Neural cell (in vitro differentiated cells): ENCODE measurements at regions not wholly inside any gene's neighbourhood (a gene's known extent, or its start where the extent isn't known, plus 50 kb on each side); places are given as distances from the start of the nearest gene placed in this dataset.

Experiments used
- H2AFZ ChIP-seq: fragments of 200-600, 300-800 bp; sonication (generic), shearing (Covaris generic); 2 replicates; pipeline ENCODE4 v1.6.0; 2014; ENCODE audit warnings: low read depth, mild to moderate bottlenecking, antibody characterized with exemption, low read length, moderate library complexity
- H3F3A ChIP-seq: fragments of 200-600 bp; shearing (Covaris generic); 2 replicates; pipeline ENCODE4 v1.6.1; 2016; ENCODE audit warnings: mild to moderate bottlenecking, moderate library complexity, mixed read lengths, antibody characterized with exemption, low read length; ENCODE audit not compliant: insufficient read depth, poor library complexity, severe bottlenecking
- H3K27ac ChIP-seq: fragments of 200-600, 300-800 bp; sonication (generic), shearing (Covaris generic); 2 replicates; pipeline ENCODE4 v1.5.1; 2014; ENCODE audit warnings: mild to moderate bottlenecking, low read length, moderate library complexity
- H3K27me3 ChIP-seq: fragments of 300-800, 200-600 bp; sonication (generic), shearing (Covaris generic); 2 replicates; pipeline ENCODE4 v1.6.0; 2014; ENCODE audit warnings: mild to moderate bottlenecking, low read depth, low read length, moderate library complexity; ENCODE audit not compliant: insufficient read depth
- H3K36me3 ChIP-seq: fragments of 300-800, 200-600 bp; sonication (generic), shearing (Covaris generic); 2 replicates; pipeline ENCODE4 v1.5.1; 2014; ENCODE audit warnings: mild to moderate bottlenecking, antibody characterized with exemption, low read length, moderate library complexity; ENCODE audit not compliant: insufficient read depth
- H3K4me2 ChIP-seq: fragments of 300-800, 200-600 bp; sonication (generic), shearing (Covaris generic); 2 replicates; pipeline ENCODE4 v1.6.0; 2014; ENCODE audit warnings: mild to moderate bottlenecking, low read length
- H3K4me3 ChIP-seq: fragments of 300-800, 200-600 bp; sonication (generic), shearing (Covaris generic); 2 replicates; pipeline ENCODE4 v1.5.1; 2014; ENCODE audit warnings: mild to moderate bottlenecking, low read length, moderate library complexity
- H3K79me2 ChIP-seq: fragments of 200-600 bp; shearing (Covaris generic); replicated peaks from 2 replicates; pipeline ENCODE4 v1.6.0; 2014; ENCODE audit warnings: mild to moderate bottlenecking, low read length, moderate library complexity; ENCODE audit not compliant: insufficient read depth
- H3K9ac ChIP-seq: fragments of 300-800, 200-600 bp; sonication (generic), shearing (Covaris generic); 2 replicates; pipeline ENCODE4 v1.6.1; 2016; ENCODE audit warnings: mild to moderate bottlenecking, low read length, mixed read lengths
- H3K9me2 ChIP-seq: fragments of 200-600 bp; shearing (Covaris generic); 2 replicates; pipeline ENCODE4 v1.6.1; 2016; ENCODE audit warnings: mild to moderate bottlenecking, low read length, mixed read lengths; ENCODE audit not compliant: insufficient read depth
- H3K9me3 ChIP-seq: fragments of 200-600, 300-800 bp; sonication (generic), shearing (Covaris generic); 2 replicates; pipeline ENCODE4 v1.6.1; 2016; ENCODE audit warnings: mild to moderate bottlenecking, mixed run types, low read length, moderate library complexity, mixed read lengths
- H4K20me1 ChIP-seq: fragments of 200-600 bp; shearing (Covaris generic); 2 replicates; pipeline ENCODE4 v1.6.1; 2016; ENCODE audit warnings: mild to moderate bottlenecking, mixed run types; ENCODE audit not compliant: insufficient read depth
- EP300 ChIP-seq: fragments of 450-650 bp; conservative IDR thresholded peaks from 2 replicates; pipeline ENCODE4 v1.6.1; 2014; ENCODE audit warnings: antibody characterized with exemption, mild to moderate bottlenecking, moderate library complexity; ENCODE audit not compliant: poor library complexity, severe bottlenecking
- EZH2 ChIP-seq: fragments of 200-600, 300-800 bp; shearing (Covaris generic), sonication (generic); IDR thresholded peaks from 2 replicates; pipeline ENCODE4 v1.6.1; 2014; ENCODE audit warnings: antibody characterized with exemption, low read length, borderline replicate concordance, mild to moderate bottlenecking; ENCODE audit not compliant: insufficient read depth, poor library complexity, severe bottlenecking
- MXI1 ChIP-seq: fragments of 450-650 bp; conservative IDR thresholded peaks from 2 replicates; pipeline ENCODE4 v1.6.1; 2014; ENCODE audit warnings: antibody characterized with exemption, mild to moderate bottlenecking; ENCODE audit not compliant: poor library complexity, severe bottlenecking
- POLR2AphosphoS5 ChIP-seq: IDR thresholded peaks from 2 replicates; pipeline ENCODE4 v1.6.1; 2012
- RAD21 ChIP-seq: fragments of 450-650 bp; conservative IDR thresholded peaks from 2 replicates; pipeline ENCODE4 v1.6.1; 2014; ENCODE audit warnings: antibody characterized with exemption, mild to moderate bottlenecking, moderate library complexity
- SMC3 ChIP-seq: fragments of 450-650 bp; conservative IDR thresholded peaks from 2 replicates; pipeline ENCODE4 v1.6.1; 2014; ENCODE audit warnings: antibody characterized with exemption, mild to moderate bottlenecking, moderate library complexity; ENCODE audit not compliant: poor library complexity
- TAF1 ChIP-seq: IDR thresholded peaks from 2 replicates; pipeline ENCODE4 v1.6.1; 2012; ENCODE audit warnings: low read depth
- TF ChIP-seq, protein P1 (sequence below): fragments of 450-650 bp; IDR thresholded peaks from 2 replicates; pipeline ENCODE4 v1.5.1; 2014; ENCODE audit warnings: antibody characterized with exemption, mild to moderate bottlenecking, moderate library complexity; ENCODE audit not compliant: poor library complexity, severe bottlenecking
- TF ChIP-seq, protein P2 (sequence below): IDR thresholded peaks from 2 replicates; pipeline ENCODE4 v1.6.1; 2012; ENCODE audit warnings: borderline replicate concordance

DNA sequence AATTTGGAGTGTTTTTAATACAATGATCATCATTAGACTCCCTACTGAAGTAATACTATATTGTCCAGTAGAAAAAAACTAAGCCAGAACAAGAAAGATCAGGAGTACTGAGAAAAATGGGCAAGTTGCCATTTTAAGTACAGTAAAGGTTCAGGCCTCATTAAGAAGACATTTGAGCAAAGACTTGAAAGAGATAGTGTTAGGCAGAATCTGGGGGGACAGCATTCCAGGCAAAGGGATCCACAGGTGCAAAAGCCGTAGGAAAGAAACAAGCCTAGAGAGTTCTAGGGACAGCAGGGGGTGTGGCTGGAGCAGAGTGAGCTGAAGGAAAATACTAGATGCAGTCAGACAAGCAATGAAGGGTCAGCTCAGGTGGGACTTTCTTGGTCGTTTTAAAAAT, 58.1 kb upstream of the INTU start:
- Histone ChIP-seq H3K79me2 (no peaks in the 10 kb centered on the region), H3K9me3 (no peaks in the 10 kb centered on the region), H3K4me3 (no peak overlapping the region), H3K4me2 (no peak overlapping the region), H3K9me2 (no peaks in the 10 kb centered on the region), H3K36me3 (no peaks in the 10 kb centered on the region), H2AFZ (no peak overlapping the region), H3K27me3 (no peaks in the 10 kb centered on the region), H3F3A (no peaks in the 10 kb centered on the region), H3K27ac (no peak overlapping the region), H3K9ac (no peak overlapping the region), H4K20me1 (no peaks in the 10 kb centered on the region)
- no peak for TF ChIP-seq MXI1
- no peak for TF ChIP-seq RAD21
- no peak for TF ChIP-seq EP300
- TF ChIP-seq SMC3 = no peak

- Histone ChIP-seq H3K27ac (no peak overlapping the region), H3K9me3 (no peaks in the 10 kb centered on the region), H3K36me3 (no peaks in the 10 kb centered on the region), H3K9me2 (no peaks in the 10 kb centered on the region), H3K4me2 (no peak overlapping the region), H3F3A (no peaks in the 10 kb centered on the region), H3K9ac (no peak overlapping the region), H3K79me2 (no peaks in the 10 kb centered on the region), H3K4me3 (no peak overlapping the region), H4K20me1 (no peaks in the 10 kb centered on the region), H3K27me3 (no peaks in the 10 kb centered on the region), H2AFZ (no peak overlapping the region)
- TF ChIP-seq EZH2 (no peak), EP300 (no peak), POLR2AphosphoS5 (no peak), TAF1 (no peak), MXI1 (no peak), RAD21 (no peak), SMC3 (no peak)
- TF ChIP-seq, protein P1, sequence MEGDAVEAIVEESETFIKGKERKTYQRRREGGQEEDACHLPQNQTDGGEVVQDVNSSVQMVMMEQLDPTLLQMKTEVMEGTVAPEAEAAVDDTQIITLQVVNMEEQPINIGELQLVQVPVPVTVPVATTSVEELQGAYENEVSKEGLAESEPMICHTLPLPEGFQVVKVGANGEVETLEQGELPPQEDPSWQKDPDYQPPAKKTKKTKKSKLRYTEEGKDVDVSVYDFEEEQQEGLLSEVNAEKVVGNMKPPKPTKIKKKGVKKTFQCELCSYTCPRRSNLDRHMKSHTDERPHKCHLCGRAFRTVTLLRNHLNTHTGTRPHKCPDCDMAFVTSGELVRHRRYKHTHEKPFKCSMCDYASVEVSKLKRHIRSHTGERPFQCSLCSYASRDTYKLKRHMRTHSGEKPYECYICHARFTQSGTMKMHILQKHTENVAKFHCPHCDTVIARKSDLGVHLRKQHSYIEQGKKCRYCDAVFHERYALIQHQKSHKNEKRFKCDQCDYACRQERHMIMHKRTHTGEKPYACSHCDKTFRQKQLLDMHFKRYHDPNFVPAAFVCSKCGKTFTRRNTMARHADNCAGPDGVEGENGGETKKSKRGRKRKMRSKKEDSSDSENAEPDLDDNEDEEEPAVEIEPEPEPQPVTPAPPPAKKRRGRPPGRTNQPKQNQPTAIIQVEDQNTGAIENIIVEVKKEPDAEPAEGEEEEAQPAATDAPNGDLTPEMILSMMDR = no peak
- TF ChIP-seq, protein P2, sequence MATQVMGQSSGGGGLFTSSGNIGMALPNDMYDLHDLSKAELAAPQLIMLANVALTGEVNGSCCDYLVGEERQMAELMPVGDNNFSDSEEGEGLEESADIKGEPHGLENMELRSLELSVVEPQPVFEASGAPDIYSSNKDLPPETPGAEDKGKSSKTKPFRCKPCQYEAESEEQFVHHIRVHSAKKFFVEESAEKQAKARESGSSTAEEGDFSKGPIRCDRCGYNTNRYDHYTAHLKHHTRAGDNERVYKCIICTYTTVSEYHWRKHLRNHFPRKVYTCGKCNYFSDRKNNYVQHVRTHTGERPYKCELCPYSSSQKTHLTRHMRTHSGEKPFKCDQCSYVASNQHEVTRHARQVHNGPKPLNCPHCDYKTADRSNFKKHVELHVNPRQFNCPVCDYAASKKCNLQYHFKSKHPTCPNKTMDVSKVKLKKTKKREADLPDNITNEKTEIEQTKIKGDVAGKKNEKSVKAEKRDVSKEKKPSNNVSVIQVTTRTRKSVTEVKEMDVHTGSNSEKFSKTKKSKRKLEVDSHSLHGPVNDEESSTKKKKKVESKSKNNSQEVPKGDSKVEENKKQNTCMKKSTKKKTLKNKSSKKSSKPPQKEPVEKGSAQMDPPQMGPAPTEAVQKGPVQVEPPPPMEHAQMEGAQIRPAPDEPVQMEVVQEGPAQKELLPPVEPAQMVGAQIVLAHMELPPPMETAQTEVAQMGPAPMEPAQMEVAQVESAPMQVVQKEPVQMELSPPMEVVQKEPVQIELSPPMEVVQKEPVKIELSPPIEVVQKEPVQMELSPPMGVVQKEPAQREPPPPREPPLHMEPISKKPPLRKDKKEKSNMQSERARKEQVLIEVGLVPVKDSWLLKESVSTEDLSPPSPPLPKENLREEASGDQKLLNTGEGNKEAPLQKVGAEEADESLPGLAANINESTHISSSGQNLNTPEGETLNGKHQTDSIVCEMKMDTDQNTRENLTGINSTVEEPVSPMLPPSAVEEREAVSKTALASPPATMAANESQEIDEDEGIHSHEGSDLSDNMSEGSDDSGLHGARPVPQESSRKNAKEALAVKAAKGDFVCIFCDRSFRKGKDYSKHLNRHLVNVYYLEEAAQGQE = no peak
These were observed 56.9 kb upstream of the INTU start for GRCh38 chr4:127575888-127576287.

DNA sequence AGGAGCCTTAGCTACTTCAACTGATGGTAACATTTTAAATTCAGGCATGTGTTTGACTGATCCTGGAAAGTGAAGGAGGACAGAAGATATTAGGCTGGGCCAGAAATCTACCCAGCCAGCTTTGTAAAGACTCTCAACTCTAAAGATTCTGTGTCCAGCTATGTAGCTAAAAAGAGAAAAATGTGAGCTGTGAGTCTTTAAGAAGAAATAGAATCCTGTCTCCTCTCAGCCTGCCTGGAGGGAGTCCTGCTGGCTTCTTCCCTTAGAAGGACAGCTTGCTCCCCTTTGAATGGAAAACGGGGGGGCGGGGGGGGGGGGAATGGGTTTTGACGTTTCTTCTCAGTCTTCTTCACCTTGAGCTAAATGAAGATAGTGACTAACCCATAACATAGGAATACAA, 54.3 kb upstream of the INTU start:
- Histone ChIP-seq H4K20me1 (no peaks in the 10 kb centered on the region), H3K9me2 (no peaks in the 10 kb centered on the region), H3F3A (no peaks in the 10 kb centered on the region), H2AFZ (no peak overlapping the region), H3K27me3 (no peaks in the 10 kb centered on the region), H3K4me2 (no peak overlapping the region), H3K9me3 (no peaks in the 10 kb centered on the region), H3K9ac (no peak overlapping the region), H3K79me2 (no peaks in the 10 kb centered on the region), H3K36me3 (no peaks in the 10 kb centered on the region), H3K27ac (no peak overlapping the region), H3K4me3 (no peak overlapping the region)
- TF ChIP-seq EZH2 = no peak
- TF ChIP-seq MXI1 = no peak
- no peak for TF ChIP-seq SMC3
- no peak for TF ChIP-seq RAD21
- TF ChIP-seq, protein P2 = no peak
- no peak for TF ChIP-seq EP300
- TF ChIP-seq, protein P1 = no peak
